Smooth muscle cell (in vitro differentiated cells): ENCODE measurements at regions not wholly inside any gene's neighbourhood (a gene's known extent, or its start where the extent isn't known, plus 50 kb on each side); places are given as distances from the start of the nearest gene placed in this dataset. TPM values are rescaled to one million over a fixed set of nuclear protein-coding genes. Genes with fewer than 3 reads are reported as not detected.
"Not testable (repeated sequence)": the region's sequence is repeated elsewhere in the genome, so short reads cannot be mapped to it uniquely, and the experiment has no call there.

Experiments
- DNase-seq: peaks from one replicate; lab custom pipeline; 2025; ENCODE audit not compliant: unreplicated experiment; lab: John Stamatoyannopoulos, UW
- H2AFZ ChIP-seq: fragments of 200-600 bp; sonication (generic); 2 replicates; pipeline ENCODE4 v1.6.0; 2016; ENCODE audit warnings: antibody characterized with exemption, low read depth, mild to moderate bottlenecking
- H3F3A ChIP-seq: fragments of 200-600 bp; sonication (generic); 2 replicates; pipeline ENCODE4 v1.6.0; 2017; ENCODE audit warnings: antibody characterized with exemption, low read depth
- H3K27ac ChIP-seq: fragments of 200-600 bp; sonication (generic); 2 replicates; pipeline ENCODE4 v1.5.1; 2016; ENCODE audit warnings: low read depth, mild to moderate bottlenecking
- H3K27me3 ChIP-seq: fragments of 200-600 bp; sonication (generic); 2 replicates; pipeline ENCODE4 v1.6.1; 2016; ENCODE audit warnings: low read depth, mild to moderate bottlenecking
- H3K36me3 ChIP-seq: fragments of 200-600 bp; sonication (generic); 2 replicates; pipeline ENCODE4 v1.5.1; 2016; ENCODE audit warnings: low read depth
- H3K4me1 ChIP-seq: fragments of 200-600 bp; sonication (generic); 2 replicates; pipeline ENCODE4 v1.5.1; 2016; ENCODE audit warnings: low read depth
- H3K4me2 ChIP-seq: fragments of 200-600 bp; sonication (generic); 2 replicates; pipeline ENCODE4 v1.6.0; 2016; ENCODE audit warnings: mild to moderate bottlenecking
- H3K4me3 ChIP-seq: fragments of 200-600 bp; sonication (generic); 2 replicates; pipeline ENCODE4 v1.5.1; 2016; ENCODE audit warnings: mild to moderate bottlenecking
- H3K79me2 ChIP-seq: fragments of 200-600 bp; sonication (generic); 2 replicates; pipeline ENCODE4 v1.6.0; 2016; ENCODE audit warnings: low read depth, mild to moderate bottlenecking
- H3K9ac ChIP-seq: fragments of 200-600 bp; sonication (generic); 2 replicates; pipeline ENCODE4 v1.6.0; 2016; ENCODE audit warnings: low read depth
- H3K9me3 ChIP-seq: fragments of 200-600 bp; sonication (generic); replicated peaks from 2 replicates; pipeline ENCODE4 v1.5.1; 2016; ENCODE audit warnings: low read depth
- H4K20me1 ChIP-seq: fragments of 200-600 bp; sonication (generic); 2 replicates; pipeline ENCODE4 v1.6.0; 2016; ENCODE audit warnings: low read depth
- WGBS: methylation state at CpG from one replicate; pipeline ENCODE4 v1.1.7; 2016; ENCODE audit warnings: low lambda C conversion rate; 5-methylcytosine and 5-hydroxymethylcytosine counted together
- small RNA-seq: library from RNA; depleted of rRNA; stranded (forward); fragments of <200 nt; gene quantifications from one replicate; pipeline ENCODE3, GENCODE V24; 2014

- H3K9me3 ChIP-seq, H3K27me3 ChIP-seq, H3K27ac ChIP-seq, H3F3A ChIP-seq, DNase-seq, H3K36me3 ChIP-seq, H2AFZ ChIP-seq, H3K4me3 ChIP-seq, H3K4me1 ChIP-seq, H3K79me2 ChIP-seq, H3K4me2 ChIP-seq, H4K20me1 ChIP-seq, H3K9ac ChIP-seq: not testable (repeated sequence)
- 85% methylated on average over 2 of the region's 2 CpGs for WGBS
Observed at GRCh38 chr17:18574137-18574536, 70.1 kb downstream of the TBC1D28 start.

Small RNA genes in the stretch of these regions (small RNA-seq; reads per million reads assigned to genes)
- not detected for gene AC107983.1
